Parathyroid adenoma (tissue), 2 donors: ENCODE measurements at regions not wholly inside any gene's neighbourhood (a gene's known extent, or its start where the extent isn't known, plus 50 kb on each side); places are given as distances from the start of the nearest gene placed in this dataset.

Experiments
- H2AFZ ChIP-seq: fragments of 300-600 bp; sonication (generic); one replicate; pipeline ENCODE4 v1.7.0; 2017; ENCODE audit warnings: antibody characterized with exemption, mild to moderate bottlenecking
- H3K27ac ChIP-seq: fragments of 300-600 bp; sonication (generic); one replicate; pipeline ENCODE4 v1.7.0; 2017
- H3K27me3 ChIP-seq: fragments of 300-600 bp; sonication (generic); one replicate; pipeline ENCODE4 v1.7.0; 2017; ENCODE audit warnings: low read length; ENCODE audit not compliant: control insufficient read depth, insufficient read depth
- H3K36me3 ChIP-seq: fragments of 300-600 bp; sonication (generic); one replicate; pipeline ENCODE4 v1.7.0; 2017; ENCODE audit warnings: low read length; ENCODE audit not compliant: control insufficient read depth, insufficient read depth
- H3K4me1 ChIP-seq: fragments of 300-600 bp; sonication (generic); one replicate; pipeline ENCODE4 v1.7.0; 2017; ENCODE audit warnings: control low read depth
- H3K4me2 ChIP-seq: fragments of 300-600 bp; sonication (generic); one replicate; pipeline ENCODE4 v1.7.0; 2017; ENCODE audit warnings: low read length
- H3K4me3 ChIP-seq: fragments of 300-600 bp; sonication (generic); one replicate; pipeline ENCODE4 v1.7.0; 2017; ENCODE audit warnings: low read depth, low read length
- H3K79me2 ChIP-seq: fragments of 300-600 bp; sonication (generic); one replicate; pipeline ENCODE4 v1.7.0; 2017; ENCODE audit warnings: control low read depth
- H3K9ac ChIP-seq: fragments of 300-600 bp; sonication (generic); one replicate; pipeline ENCODE4 v1.7.0; 2017; ENCODE audit warnings: mild to moderate bottlenecking
- H3K9me3 ChIP-seq: fragments of 300-600 bp; sonication (generic); one replicate; pipeline ENCODE4 v1.7.0; 2017; ENCODE audit warnings: low read length; ENCODE audit not compliant: control insufficient read depth
- CTCF ChIP-seq: fragments of 300-600 bp; sonication (generic); IDR thresholded peaks from one replicate; pipeline ENCODE4 v1.7.0; 2017; ENCODE audit warnings: antibody characterized with exemption, mild to moderate bottlenecking
- donor health status: primary hyperparathyroidism.

- H3K36me3 ChIP-seq = no peaks in the 10 kb centered on the region
- no peak overlapping the region for H2AFZ ChIP-seq
- no peak overlapping the region for H3K4me3 ChIP-seq
- H3K27me3 ChIP-seq = no peaks in the 10 kb centered on the region
- H3K4me1 ChIP-seq = no peaks in the 10 kb centered on the region
- H3K9me3 ChIP-seq = no peaks in the 10 kb centered on the region
- TF ChIP-seq CTCF = no peak
- no peak overlapping the region for H3K27ac ChIP-seq
- no peaks in the 10 kb centered on the region for H3K79me2 ChIP-seq
- H3K4me2 ChIP-seq = no peak overlapping the region
- H3K9ac ChIP-seq = no peak overlapping the region
Observed at GRCh38 chr4:42751587-42751986, 94.7 kb upstream of the ATP8A1 start.

GRCh38 chr4:42750856-42751255 is 94.0 kb upstream of the ATP8A1 start:
- Histone ChIP-seq H2AFZ (no peak overlapping the region), H3K4me3 (no peak overlapping the region), H3K4me2 (peak overlapping the region; percentile 27), H3K36me3 (no peaks in the 10 kb centered on the region), H3K9ac (no peak overlapping the region), H3K4me1 (no peaks in the 10 kb centered on the region), H3K79me2 (no peaks in the 10 kb centered on the region), H3K9me3 (no peaks in the 10 kb centered on the region), H3K27ac (no peak overlapping the region), H3K27me3 (no peaks in the 10 kb centered on the region)
- TF ChIP-seq CTCF = no peak

GRCh38 chr4:42750091-42750490 is 93.2 kb upstream of the ATP8A1 start:
- Histone ChIP-seq H3K9me3 (no peaks in the 10 kb centered on the region), H3K27me3 (no peaks in the 10 kb centered on the region), H3K27ac (no peak overlapping the region), H3K4me2 (no peak overlapping the region), H3K9ac (no peak overlapping the region), H3K79me2 (no peaks in the 10 kb centered on the region), H3K4me1 (no peaks in the 10 kb centered on the region), H2AFZ (no peak overlapping the region), H3K36me3 (no peaks in the 10 kb centered on the region), H3K4me3 (no peak overlapping the region)
- peak; percentile 40 for TF ChIP-seq CTCF

DNA sequence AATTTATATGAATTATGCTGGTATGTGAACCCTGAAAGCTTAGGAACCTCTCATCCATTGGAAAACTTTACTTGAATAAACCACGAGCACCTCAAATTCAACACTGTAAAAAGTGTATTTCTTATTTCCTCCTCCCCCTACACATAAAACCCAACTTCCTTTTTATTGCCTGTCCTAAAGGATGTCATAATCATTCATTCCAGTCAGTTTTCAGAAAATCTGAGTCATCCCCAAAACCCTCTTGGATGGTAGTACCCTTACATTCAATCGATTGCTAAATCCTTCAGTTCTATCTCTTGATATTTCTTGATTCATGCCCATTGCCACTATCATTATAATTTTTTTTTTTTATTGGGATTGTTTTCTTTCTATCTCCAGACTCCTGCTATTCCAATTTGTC is 91.1 kb upstream of the ATP8A1 start:
- no peaks in the 10 kb centered on the region for H3K36me3 ChIP-seq
- no peaks in the 10 kb centered on the region for H3K79me2 ChIP-seq
- H3K27ac ChIP-seq = no peak overlapping the region
- no peak for TF ChIP-seq CTCF
- no peak overlapping the region for H2AFZ ChIP-seq
- H3K4me2 ChIP-seq = no peak overlapping the region
- H3K9ac ChIP-seq = no peak overlapping the region
- H3K27me3 ChIP-seq = no peaks in the 10 kb centered on the region
- H3K9me3 ChIP-seq = no peaks in the 10 kb centered on the region
- H3K4me1 ChIP-seq = no peaks in the 10 kb centered on the region
- H3K4me3 ChIP-seq = no peak overlapping the region

GRCh38 chr4:42736527-42737195 is 79.8 kb upstream of the ATP8A1 start:
- no peak for TF ChIP-seq CTCF
- Histone ChIP-seq H3K9me3 (peaks cover 7% of the 10 kb centered on the region), H2AFZ (no peak overlapping the region), H3K4me2 (no peak overlapping the region), H3K27me3 (no peaks in the 10 kb centered on the region), H3K79me2 (no peaks in the 10 kb centered on the region), H3K9ac (no peak overlapping the region), H3K27ac (no peak overlapping the region), H3K4me1 (no peaks in the 10 kb centered on the region), H3K4me3 (no peak overlapping the region), H3K36me3 (no peaks in the 10 kb centered on the region)
